Activated CD4-positive, alpha-beta T cell treated with anti-CD3 and anti-CD28 coated beads, Interleukin-2, Interleukin-4, amounts not matched to agents 100 ng/mL and 50 ng/mL, durations not matched to agents 16 hours and 8 hours (primary cell): ENCODE measurements at regions not wholly inside any gene's neighbourhood (a gene's known extent, or its start where the extent isn't known, plus 50 kb on each side); places are given as distances from the start of the nearest gene placed in this dataset.
"Not testable (repeated sequence)": the region's sequence is repeated elsewhere in the genome, so short reads cannot be mapped to it uniquely, and the experiment has no call there.

Experiments
- DNase-seq: peaks from one replicate; pipeline ENCODE4 v3.0.0-alpha.2; 2020; ENCODE audit warnings: low spot score

DNA sequence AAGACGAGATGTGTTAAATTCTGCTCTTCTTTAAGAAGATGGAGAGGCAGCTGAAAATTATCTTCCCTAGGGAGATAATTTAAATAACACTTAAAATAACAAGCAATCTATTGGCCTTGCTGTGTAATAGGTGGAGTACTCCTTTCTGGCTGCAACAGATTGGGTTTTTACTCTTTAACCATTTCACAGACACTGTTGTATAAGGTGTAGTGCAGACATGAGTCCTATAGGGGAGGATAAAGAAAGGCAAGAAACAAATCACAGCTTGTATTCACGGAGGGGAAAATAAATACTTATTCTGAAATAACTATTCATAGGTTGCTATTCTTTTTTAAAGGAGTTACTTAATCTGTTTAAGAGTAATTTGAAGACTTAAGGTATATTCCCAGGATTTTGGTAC, 252.0 kb downstream of the ZPLD1 start:
- no peak for DNase-seq

DNA sequence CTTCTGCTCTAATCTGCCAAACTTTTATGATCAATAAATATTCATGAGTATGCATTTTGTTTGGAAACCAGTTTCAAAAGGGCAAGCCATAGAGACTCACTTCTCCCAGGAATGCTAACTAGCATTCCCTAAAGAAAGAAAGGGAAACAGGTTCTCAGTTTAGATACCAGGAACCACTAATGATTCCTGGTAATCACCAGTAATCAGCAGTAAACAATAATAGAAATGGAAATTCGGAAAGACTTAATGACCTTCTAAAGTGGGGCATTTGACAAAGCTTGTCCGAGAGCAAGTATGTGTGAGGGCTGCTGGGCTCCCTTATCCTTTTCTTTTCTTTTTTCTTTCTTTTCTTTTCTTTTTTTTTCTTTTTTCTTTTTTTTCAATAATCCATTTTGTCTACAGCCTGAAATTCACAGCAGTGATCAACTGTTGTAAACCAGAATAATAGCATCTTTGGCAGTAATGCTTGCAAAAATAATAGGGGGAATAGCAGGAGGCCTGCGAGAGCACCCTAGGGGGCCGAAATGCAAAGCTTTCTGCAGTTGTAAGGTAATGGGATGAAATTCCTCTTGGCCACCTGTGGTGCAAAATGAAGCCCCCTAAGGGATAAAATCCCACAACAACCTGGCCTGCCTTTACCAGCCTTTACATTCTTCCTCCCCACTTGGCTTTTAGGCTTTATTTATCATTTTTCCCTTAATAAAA, 253.2 kb downstream of the ZPLD1 start:
- no peak for DNase-seq

DNA sequence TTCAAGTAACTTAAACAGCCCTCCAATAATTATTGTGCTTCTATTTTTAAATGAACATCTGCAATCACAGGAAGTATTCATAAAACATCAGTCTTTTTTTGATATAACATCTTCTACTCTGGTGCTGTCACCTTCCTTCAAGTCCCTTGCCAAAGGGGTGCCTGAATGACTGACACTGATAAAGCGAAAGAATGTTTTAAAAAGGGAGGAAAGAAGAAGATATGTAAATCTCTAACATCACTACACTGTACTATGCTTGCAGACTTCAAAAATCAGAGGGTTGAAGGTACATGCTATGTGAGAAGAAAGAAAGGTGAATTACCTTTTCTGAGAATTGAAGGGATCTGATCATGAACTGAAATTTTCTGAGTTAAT, 253.7 kb downstream of the ZPLD1 start:
- no peak for DNase-seq

DNA sequence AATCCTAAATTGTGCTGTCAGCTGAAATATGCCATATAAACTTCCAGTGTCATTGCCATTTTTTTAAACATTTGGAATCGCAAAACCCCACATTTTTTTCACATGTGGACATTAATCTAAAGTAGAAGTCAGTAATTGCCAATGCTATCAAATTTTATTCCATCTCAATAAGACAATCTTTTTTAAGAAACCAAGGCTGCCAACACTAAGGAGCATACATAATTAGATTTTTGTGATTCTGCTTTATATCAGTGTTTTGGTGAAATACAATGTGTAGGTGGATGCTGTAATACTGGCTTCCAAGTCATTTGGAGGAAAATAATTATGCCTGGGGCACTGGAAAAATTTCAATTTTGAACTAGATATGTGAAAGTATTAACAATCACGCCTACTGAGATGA, 256.7 kb downstream of the ZPLD1 start:
- DNase-seq = no peak

DNA sequence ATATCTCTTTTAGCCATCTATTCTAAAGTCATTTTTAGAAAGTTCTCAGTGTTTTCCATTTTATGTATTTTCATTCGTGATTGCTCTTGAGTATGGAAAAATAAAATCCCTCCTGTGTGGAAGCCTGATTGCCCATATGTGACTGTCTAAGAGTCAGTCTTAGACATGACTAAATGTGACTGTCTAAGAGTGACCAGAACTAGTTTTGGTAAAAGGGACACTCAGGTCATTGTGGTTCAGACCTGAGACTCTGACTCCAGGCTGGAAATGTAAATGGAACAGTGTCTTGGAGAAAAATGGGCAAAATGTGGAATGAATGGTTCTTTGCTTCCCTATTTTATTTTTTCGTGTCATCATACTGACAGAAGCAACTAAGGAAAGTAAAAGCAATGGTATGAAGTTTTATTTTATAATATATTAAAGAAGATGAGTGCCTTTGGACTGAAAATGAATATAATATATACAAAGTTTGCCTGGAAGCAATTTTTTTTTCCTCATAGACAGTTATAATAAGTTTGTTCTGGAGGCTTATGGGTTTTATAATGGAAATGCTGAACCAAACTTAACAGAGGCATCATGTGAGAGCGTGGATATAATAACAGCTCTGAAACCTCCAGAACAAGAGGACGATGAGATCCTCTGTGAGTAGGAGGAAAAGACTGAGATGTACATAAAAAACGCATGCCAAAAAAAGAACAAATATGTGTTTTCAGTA, 264.4 kb downstream of the ZPLD1 start:
- no peak for DNase-seq

DNA sequence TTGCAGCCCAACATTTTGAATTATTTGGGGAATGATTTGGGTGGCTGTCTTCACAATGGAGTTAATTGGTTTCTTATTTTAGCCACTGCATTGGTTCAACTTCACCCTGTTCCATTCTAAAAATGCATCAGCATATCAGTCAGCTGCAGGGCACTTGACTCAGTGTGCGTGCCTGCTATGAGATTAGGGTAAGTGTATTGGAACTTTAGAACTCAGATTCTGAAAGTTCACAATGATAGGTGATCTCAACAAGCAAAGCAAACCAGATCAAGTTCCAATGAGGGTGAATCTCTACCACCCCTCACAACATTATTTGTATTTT, 265.0 kb downstream of the ZPLD1 start:
- no peak for DNase-seq

DNA sequence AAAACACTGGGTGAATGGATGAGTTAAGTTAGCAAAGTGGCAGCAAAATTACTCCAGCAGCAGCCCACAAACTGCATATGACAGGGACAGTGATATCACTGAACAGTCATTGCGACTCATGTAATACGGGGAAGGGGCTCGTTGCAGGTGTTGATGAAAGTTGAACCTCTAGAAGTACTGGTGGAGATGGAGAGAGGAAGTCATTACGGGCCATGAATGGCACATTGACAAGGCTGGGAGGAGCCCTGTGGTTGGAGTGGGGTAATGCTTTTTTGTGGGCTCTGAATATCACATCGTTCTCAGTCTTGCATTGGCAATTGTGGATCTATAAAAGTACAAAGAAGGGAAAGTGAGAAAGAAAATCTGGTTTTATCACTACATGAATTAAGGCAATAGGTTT, 278.1 kb downstream of the ZPLD1 start:
- DNase-seq = peak; percentile 6

DNA sequence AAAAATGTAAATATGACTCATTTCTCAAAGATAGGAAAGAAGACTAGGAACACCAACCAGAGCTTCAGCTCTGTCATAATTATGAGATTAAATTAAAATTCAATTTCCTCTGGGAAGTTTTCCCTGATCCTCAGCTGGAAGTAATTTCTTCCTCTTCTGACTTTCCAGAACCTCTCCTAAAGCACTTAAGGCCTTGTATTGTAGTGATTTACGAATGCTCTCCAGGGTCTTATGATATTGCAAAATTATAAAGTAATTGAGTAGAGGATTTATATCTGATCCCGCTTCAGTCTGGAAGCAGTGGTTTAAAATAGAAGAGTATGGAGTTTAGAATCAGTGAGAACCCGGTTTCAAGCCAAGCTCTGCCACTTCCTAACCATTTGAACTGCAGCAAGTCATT, 279.8 kb downstream of the ZPLD1 start:
- no peak for DNase-seq

DNA sequence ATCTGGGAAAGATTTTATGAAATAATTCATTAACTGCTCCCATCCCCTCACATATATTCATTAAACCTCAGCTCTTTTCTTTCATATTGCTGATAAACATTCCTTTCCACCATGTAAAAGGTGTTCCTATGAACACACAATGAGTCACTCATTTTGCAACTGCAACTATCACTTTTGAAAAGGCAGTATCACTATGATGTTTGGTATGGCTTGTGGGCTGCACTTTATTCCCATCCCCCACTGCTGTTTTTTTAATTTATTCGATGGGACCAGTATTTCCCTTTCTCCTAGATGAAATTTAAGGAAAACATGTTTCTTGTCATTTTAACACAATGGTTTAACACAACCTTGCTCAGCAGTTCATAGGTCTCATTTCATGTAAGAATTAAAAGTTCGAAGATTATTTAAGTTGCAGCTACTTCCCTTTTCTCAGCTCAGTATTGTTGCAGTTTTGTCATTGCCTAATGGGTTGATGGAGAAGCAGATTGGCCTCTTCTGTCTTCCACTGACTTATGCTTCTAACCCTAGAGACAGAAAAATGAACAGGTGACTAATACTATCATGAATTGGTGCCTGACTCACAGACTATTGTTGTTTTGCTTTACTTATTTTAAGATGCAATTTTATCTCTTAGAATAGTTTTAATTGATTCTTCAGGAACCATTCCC, 280.3 kb downstream of the ZPLD1 start:
- peak; percentile 64 for DNase-seq

DNA sequence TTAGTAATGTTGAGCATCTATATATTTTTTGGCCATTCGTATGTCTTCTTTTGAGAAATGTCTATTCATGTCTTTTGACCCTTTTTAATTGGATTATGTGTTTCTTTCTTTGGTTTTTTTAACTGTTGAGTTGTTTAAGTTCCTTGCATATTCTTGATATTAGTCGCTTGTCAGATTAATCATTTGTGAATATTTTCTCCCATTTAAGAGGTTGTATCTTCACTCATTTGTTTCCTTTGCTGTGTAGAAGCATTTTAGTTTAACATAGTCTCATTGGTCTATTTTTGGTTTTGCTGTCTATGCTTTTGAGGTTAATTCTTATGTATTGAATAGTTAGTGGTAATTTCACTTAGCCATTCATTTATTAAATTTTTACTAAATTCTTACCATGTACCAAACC, 283.8 kb downstream of the ZPLD1 start:
- DNase-seq = no peak

DNA sequence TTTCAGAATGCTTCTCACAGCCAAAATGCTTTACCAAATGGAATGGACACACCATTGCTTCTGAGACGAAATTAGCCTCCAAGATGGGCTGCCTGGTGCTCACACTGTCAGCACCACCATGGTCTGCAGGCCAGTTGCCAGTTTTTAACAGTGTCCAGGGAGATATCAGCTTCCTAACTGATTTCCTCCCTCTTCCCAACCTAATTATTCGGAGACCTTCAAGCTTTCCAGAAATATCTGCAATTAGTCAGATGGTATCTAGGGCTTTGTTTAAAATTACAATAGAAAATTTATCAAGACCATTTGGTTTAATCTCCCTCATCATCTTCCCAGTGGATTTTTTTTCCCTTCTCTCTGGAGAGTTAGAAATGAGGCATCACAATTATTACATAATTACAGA, 287.5 kb downstream of the ZPLD1 start:
- DNase-seq = no peak

DNA sequence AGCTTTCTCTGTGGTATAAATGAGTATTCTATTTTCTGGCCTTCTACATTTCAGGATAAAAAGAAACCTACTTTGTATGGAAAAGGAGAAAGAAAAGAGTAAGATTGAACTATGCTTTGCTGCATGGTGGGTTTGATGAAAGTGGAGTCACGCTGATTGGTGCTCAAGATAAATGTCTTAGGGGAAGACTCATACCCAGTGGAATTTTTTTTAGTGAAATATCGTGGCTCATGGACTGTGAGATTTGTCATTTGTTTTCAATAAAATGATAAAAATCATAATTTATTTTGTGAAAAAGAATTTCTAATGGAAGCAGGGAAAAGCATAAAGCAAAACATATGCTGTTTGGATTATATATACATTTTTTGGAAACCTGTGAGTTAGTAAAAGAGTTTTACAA, 292.5 kb downstream of the ZPLD1 start:
- no peak for DNase-seq

DNA sequence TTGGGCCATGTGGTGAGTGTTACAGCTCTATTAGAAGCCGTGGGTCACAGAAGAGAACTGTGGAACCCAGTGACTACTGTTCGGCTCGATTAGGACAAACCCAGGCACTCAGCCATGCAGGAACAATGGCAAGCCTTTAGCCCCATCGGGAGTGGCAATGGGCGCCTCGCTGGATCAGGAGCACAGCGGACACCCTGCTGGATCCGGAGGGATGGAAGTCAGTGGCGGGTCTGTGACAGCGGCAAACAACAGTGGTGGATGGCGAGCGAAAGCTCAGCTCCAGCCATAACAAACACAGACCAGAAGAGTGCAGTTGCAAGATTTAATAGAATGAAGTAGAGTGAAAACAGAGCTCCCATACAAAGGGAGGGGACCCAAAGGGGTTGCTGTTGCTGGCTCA, 297.8 kb downstream of the ZPLD1 start:
- not testable (repeated sequence) for DNase-seq

DNA sequence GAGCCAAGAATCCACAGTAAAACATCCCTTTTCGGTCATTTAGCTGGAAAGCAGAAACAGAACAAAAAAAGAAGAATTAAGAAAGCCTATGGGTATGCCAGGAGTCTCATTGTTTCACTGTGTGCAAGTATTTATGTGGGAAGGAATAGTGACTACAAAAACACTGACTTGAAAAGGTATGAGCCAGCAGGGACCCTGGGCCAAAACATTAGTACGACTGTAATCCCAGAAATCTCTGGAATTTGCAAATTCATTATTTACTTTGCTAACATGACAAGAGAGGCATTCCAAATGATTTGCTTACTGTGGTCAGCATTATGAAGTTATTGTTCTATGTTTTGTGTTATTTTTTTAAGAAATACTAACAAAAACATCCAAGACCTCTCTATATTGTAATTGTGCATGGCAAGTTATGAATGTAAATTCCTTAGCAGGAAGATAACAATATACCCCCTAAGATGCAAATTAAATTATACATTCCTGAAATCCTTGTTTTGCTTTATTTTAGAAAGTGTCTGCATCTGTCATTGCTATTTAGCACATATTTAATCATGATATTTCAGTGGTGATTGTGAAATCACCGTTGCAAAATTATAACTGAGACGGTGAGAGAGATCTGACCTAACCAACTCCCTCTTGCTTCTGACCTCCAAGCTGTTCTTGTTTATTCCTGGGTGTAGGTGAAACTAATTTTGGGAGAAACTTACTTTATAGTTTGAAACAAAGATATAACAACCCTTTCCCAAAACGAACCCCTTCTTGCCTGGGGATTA, 299.2 kb downstream of the ZPLD1 start:
- no peak for DNase-seq

DNA sequence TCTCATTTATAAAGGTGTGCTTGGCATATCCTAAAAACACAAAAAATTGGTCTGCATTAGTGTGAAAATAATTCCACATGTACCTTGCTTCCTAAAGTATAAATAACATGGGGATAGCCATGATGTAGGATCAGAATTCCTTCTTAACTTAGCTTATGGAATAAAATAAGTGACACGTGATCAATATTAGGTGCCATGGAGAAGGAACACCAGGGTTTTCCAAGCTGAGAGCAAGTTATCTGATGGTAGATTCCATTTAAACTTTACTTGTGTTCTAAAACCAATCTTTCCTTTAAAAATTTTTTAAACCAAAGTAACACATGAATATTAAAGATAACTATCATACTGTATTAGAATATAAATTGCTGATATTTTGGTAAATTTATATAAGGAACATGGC, 300.5 kb downstream of the ZPLD1 start:
- no peak for DNase-seq

DNA sequence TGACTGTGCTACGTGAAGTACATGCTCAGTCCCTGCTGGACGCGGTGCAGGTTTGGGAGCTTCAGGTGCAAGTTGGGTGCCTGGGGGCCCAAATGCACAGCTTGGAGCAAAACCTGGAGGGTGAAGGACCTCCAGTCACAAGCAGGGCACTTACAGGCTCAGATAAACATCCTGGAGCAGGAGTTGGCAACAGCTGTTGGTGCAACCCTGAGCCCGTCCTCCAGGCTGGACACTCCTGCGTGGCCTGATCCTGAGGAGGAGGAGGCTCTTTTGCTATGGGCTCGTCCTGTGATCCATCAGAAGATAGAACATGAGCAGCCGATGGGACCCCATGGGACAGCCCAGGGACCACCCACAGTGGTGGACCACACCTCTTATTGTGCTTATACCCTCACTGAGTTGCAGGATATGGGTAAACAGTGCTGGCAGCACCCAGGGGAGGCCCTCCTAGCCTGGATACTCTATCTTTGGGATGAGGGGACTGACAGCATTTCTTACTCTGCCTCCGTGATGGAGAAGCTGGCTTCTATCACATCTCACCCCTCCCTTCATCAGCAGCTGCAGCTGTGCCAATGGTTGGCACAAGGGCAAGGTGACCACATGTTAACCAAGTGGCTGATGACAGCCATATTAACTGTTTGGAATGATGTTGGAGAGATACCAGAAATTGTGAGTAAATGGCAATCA, 301.6 kb downstream of the ZPLD1 start:
- no peak for DNase-seq

DNA sequence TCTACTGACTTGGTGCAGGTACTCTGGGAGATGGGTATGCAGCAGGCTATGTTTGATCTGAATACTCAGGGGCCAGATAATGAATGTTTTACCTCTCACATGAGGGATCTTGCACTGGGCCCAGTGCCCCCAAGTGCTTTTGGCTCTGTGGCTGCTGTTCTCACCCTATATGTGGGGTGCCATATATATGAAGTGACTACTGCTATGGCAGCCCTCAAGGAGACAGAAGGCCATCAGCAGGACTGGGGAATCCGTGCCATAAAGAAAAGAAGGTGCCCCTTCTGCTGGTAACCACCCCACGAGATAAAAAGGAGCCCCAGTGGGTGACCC, 302.1 kb downstream of the ZPLD1 start:
- DNase-seq = no peak

DNA sequence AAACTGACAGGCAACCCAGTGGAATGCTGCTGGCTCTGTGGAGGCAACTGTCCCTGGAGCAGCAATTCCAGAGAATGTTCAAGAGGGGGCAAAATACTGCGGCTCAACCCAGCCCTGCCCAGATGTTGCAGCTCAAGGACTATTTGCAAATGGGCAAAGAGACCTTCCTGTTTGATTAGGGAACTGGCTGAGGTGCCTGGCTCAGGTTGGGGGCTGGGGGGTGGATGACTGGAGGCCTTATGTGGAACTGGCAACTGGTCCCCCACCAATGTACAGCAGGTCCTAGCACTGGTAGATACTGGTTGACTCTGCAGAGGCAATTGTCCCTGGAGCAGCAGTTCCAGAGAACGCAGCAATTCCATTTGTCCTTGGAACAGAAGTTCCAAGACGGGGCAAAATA, 302.5 kb downstream of the ZPLD1 start:
- DNase-seq = no peak

DNA sequence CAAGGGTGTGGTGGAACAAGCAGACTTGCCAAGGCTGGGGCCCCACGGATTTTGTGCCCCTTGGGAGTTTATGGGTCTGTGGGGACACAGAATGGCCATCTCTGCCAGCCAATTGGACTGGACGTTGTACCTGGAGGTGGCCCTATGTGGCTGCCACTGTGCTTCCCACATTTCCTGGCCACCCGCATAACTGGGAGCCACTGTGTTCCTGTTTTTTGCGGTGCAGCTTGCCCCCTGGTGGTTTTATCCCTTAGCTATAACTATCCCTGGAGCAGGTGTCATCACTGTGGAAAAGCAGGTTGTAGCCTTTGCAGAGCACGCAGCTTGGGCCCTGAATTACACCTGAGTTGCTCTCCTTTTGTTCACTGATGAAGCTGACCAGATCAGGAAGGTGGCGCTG, 306.3 kb downstream of the ZPLD1 start:
- no peak for DNase-seq

DNA sequence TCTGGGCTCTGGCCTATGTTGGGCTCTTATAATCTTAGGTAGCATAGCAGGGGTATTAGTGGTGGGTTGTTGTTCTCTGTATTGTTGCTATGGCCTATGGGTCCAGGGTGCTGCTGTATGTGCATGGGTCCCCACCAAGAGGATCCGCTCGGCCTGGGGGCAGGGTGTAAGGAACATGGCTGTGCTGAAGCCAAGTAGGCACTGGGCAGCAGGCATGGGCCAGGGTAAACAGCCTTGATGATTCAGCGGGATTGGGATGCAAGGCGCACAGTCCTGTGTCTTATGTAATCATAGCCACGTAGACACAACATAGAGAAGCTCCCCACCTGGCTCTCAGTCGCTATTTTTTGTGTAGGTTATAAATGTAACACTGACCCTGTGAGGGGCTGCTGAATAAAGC, 306.9 kb downstream of the ZPLD1 start:
- no peak for DNase-seq

DNA sequence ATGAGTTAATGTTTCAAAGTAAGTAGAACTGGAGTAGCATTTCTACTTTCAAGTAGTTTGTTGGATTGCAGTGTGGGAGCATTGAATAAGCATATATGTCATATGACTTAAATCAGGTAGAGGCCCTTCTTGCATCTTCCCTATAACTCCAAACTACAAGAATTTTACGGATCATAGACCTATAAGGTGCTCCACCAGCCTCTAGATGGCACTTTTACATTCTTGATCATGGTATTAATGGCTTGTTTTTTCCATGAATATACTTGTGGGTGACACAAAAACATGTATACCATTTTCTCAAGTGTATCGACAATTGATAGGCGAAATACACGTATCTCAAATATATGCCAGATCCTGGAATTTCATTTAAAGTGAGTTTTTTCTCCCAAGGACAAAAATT, 311.1 kb downstream of the ZPLD1 start:
- no peak for DNase-seq

DNA sequence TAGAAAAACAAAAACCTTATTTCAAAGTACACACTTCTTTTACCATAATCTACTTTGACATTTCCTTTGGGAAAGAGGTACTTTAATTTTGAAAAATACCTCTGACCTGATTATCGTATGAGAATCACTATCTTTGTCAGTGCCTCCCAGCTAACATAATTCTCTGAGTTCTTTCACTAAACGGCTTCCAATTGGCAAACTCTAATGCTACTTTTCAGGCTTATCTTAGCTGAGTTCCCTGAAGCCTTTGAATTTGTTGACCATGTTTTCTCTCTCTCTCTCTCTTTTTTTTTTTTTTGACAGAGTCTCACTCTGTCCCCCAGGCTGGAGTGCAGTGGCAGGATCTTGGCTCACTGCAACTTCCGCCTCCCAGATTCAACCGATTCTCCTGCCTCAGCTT, 312.8 kb downstream of the ZPLD1 start:
- no peak for DNase-seq

DNA sequence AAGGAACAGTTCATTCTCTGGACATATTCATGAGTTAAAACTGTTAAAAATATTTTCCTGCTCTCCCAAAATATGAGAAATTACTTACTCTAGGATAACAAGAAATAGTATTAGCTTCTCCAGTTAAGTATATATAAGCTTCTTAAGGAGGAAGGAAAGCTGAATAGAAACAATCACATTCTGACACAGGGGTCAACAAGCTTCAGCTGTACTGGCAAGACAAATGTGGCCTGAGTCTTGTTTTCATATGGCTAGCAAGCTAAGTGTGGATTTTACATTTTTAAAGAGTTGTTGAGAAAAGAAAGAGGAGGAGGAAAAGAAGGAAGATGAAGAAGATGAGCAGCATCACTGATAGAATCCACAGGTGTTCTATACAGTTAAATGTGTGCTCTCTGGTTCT, 313.8 kb downstream of the ZPLD1 start:
- no peak for DNase-seq
